GM23338 (cell line): ENCODE measurements at regions not wholly inside any gene's neighbourhood (a gene's known extent, or its start where the extent isn't known, plus 50 kb on each side); places are given as distances from the start of the nearest gene placed in this dataset.
"Not testable (repeated sequence)": the region's sequence is repeated elsewhere in the genome, so short reads cannot be mapped to it uniquely, and the experiment has no call there.

ENCODE experiments used
- ATAC-seq: fragments of 200-7000 bp; cut with Tn5 transposase; 3 replicates; pipeline ENCODE4 v1.9.1; 2020
- DNase-seq: peaks from one replicate; pipeline ENCODE4 v3.0.0-alpha.2; 2015; ENCODE audit warnings: low spot score
- H2AFZ ChIP-seq: fragments of 200-600 bp; sonication (generic); 2 replicates; pipeline ENCODE4 v1.8.0; 2016; ENCODE audit warnings: antibody characterized with exemption, mild to moderate bottlenecking, moderate library complexity
- H3F3A ChIP-seq: fragments of 200-600 bp; sonication (generic); replicated peaks from 2 replicates; pipeline ENCODE4 v1.8.0; 2017; ENCODE audit warnings: antibody characterized with exemption, mixed run types, low read depth
- H3K27ac ChIP-seq: fragments of 200-600 bp; sonication (generic); 2 replicates; pipeline ENCODE4 v1.6.1; 2016; ENCODE audit warnings: low read depth
- H3K27me3 ChIP-seq: fragments of 200-600 bp; sonication (generic); 2 replicates; pipeline ENCODE4 v1.8.0; 2016; ENCODE audit warnings: mild to moderate bottlenecking, mixed run types, moderate library complexity; ENCODE audit not compliant: insufficient read depth
- H3K36me3 ChIP-seq: fragments of 200-600 bp; sonication (generic); 2 replicates; pipeline ENCODE4 v1.8.0; 2016; ENCODE audit warnings: mild to moderate bottlenecking; ENCODE audit not compliant: insufficient read depth
- H3K4me1 ChIP-seq: fragments of 200-600 bp; sonication (generic); 2 replicates; pipeline ENCODE4 v1.8.0; 2016; ENCODE audit warnings: mild to moderate bottlenecking, moderate library complexity; ENCODE audit not compliant: insufficient read depth
- H3K4me2 ChIP-seq: fragments of 200-600 bp; sonication (generic); 2 replicates; pipeline ENCODE4 v1.7.1; 2017; ENCODE audit warnings: mixed run types
- H3K4me3 ChIP-seq: fragments of 200-600 bp; sonication (generic); 2 replicates; pipeline ENCODE4 v1.6.1; 2016; ENCODE audit warnings: mixed run types
- H3K79me2 ChIP-seq: fragments of 200-600 bp; sonication (generic); replicated peaks from 2 replicates; pipeline ENCODE4 v1.8.0; 2017; ENCODE audit warnings: mild to moderate bottlenecking; ENCODE audit not compliant: insufficient read depth
- H3K9me2 ChIP-seq: fragments of 200-600 bp; sonication (generic); 2 replicates; pipeline ENCODE4 v1.8.0; 2017; ENCODE audit not compliant: insufficient read depth
- H4K20me1 ChIP-seq: fragments of 200-600 bp; sonication (generic); replicated peaks from 2 replicates; pipeline ENCODE4 v1.8.0; 2017; ENCODE audit warnings: mild to moderate bottlenecking; ENCODE audit not compliant: insufficient read depth
- H3K27ac Mint-ChIP-seq: 2 replicates; pipeline ENCODE4 v1.8.0; 2020; ENCODE audit warnings: inconsistent platforms, mild to moderate bottlenecking, moderate library complexity, mixed read lengths
- H3K27me3 Mint-ChIP-seq: 3 replicates; pipeline ENCODE4 v1.8.0; 2022; ENCODE audit warnings: low read depth, mild to moderate bottlenecking, moderate library complexity, mixed read lengths, inconsistent platforms; ENCODE audit not compliant: insufficient read depth, poor library complexity
- H3K36me3 Mint-ChIP-seq: 3 replicates; pipeline ENCODE4 v1.8.0; 2021; ENCODE audit warnings: low read depth, mild to moderate bottlenecking, inconsistent platforms, moderate library complexity, mixed read lengths
- H3K4me1 Mint-ChIP-seq: 3 replicates; pipeline ENCODE4 v1.8.0; 2020; ENCODE audit warnings: mild to moderate bottlenecking, inconsistent platforms, mixed read lengths
- H3K4me3 Mint-ChIP-seq: 3 replicates; pipeline ENCODE4 v1.8.0; 2021; ENCODE audit warnings: moderate library complexity, mild to moderate bottlenecking, inconsistent platforms, mixed read lengths
- H3K9me3 Mint-ChIP-seq: 3 replicates; pipeline ENCODE4 v1.8.0; 2020; ENCODE audit warnings: moderate library complexity, mild to moderate bottlenecking, inconsistent platforms, mixed read lengths
- CREB1 ChIP-seq: fragments of 250-450 bp; sonication (Bioruptor Pico); IDR thresholded peaks from 2 replicates; pipeline ENCODE4 v1.5.0; 2020; ENCODE audit warnings: low read depth, mild to moderate bottlenecking, moderate library complexity
- ETS1 ChIP-seq: IDR thresholded peaks from 2 replicates; pipeline ENCODE4 v1.6.1; 2016; ENCODE audit warnings: antibody characterized with exemption
- EZH2 ChIP-seq: fragments of 200-600 bp; sonication (generic); IDR thresholded peaks from one replicate; pipeline ENCODE4 v1.8.0; 2017; ENCODE audit warnings: antibody characterized with exemption, mild to moderate bottlenecking, low read depth; ENCODE audit not compliant: unreplicated experiment
- EZH2phosphoT487 ChIP-seq: fragments of 200-600 bp; sonication (generic); IDR thresholded peaks from one replicate; pipeline ENCODE4 v1.8.1; 2018; ENCODE audit warnings: antibody characterized with exemption; ENCODE audit not compliant: unreplicated experiment
- JUNB ChIP-seq: IDR thresholded peaks from one replicate; pipeline ENCODE4 v1.6.1; 2016; ENCODE audit warnings: antibody characterized with exemption; ENCODE audit not compliant: unreplicated experiment
- NANOG ChIP-seq: IDR thresholded peaks from 2 replicates; pipeline ENCODE4 v1.6.1; 2016; ENCODE audit warnings: antibody characterized with exemption, borderline replicate concordance
- POLR2AphosphoS5 ChIP-seq: IDR thresholded peaks from 2 replicates; pipeline ENCODE4 v1.6.1; 2016; ENCODE audit warnings: antibody characterized with exemption, low read depth
- REST ChIP-seq: IDR thresholded peaks from one replicate; pipeline ENCODE4 v1.6.1; 2018; ENCODE audit warnings: antibody characterized with exemption; ENCODE audit not compliant: unreplicated experiment
- STAT1 ChIP-seq: IDR thresholded peaks from one replicate; pipeline ENCODE4 v1.6.1; 2016; ENCODE audit warnings: antibody characterized with exemption; ENCODE audit not compliant: unreplicated experiment
- ZNF114 ChIP-seq: fragments of 250-450 bp; sonication (Bioruptor Pico); IDR thresholded peaks from 2 replicates; pipeline ENCODE4 v1.5.0; 2020; ENCODE audit warnings: mild to moderate bottlenecking, moderate library complexity
- ZNF331 ChIP-seq: fragments of 250-450 bp; sonication (Bioruptor Pico); IDR thresholded peaks from 2 replicates; pipeline ENCODE4 v1.5.0; 2020; ENCODE audit warnings: low read depth, mild to moderate bottlenecking, moderate library complexity

- H3K27ac ChIP-seq, H3K36me3 ChIP-seq, H3K4me2 ChIP-seq, H3K27ac Mint-ChIP-seq, H3F3A ChIP-seq, H3K9me2 ChIP-seq, H2AFZ ChIP-seq, H3K27me3 Mint-ChIP-seq, DNase-seq, H3K36me3 Mint-ChIP-seq, ATAC-seq, H4K20me1 ChIP-seq, H3K9me3 Mint-ChIP-seq, H3K79me2 ChIP-seq, H3K4me3 ChIP-seq, H3K27me3 ChIP-seq, H3K4me3 Mint-ChIP-seq: not testable (repeated sequence)
- peaks cover 16% of the 10 kb centered on the region for H3K4me1 ChIP-seq
- H3K4me1 Mint-ChIP-seq, result peaks cover 12% of the 10 kb centered on the region
Measured at GRCh38 chr13:68892596-68892995, 1215.0 kb upstream of the ATXN8OS start.

- H3K27ac ChIP-seq, H3K4me1 Mint-ChIP-seq, H4K20me1 ChIP-seq, H3K27ac Mint-ChIP-seq, ATAC-seq, H3F3A ChIP-seq, DNase-seq, H3K9me2 ChIP-seq, H3K4me2 ChIP-seq, H3K4me3 Mint-ChIP-seq, H3K27me3 Mint-ChIP-seq, H3K79me2 ChIP-seq, H3K36me3 ChIP-seq, H3K4me3 ChIP-seq, H3K36me3 Mint-ChIP-seq, H3K4me1 ChIP-seq, H3K27me3 ChIP-seq, H3K9me3 Mint-ChIP-seq: not testable (repeated sequence)
- H2AFZ ChIP-seq, result 0 out of 2 replicates have a peak overlapping the region, but pooled peaks have one; percentile 28
Measured at GRCh38 chr13:68890101-68890500, 1217.5 kb upstream of the ATXN8OS start.

GRCh38 chr13:68888832-68889231 lies 1218.8 kb upstream of the ATXN8OS start:
- H2AFZ ChIP-seq, result no peak overlapping the region
- no peak overlapping the region for H3K4me2 ChIP-seq
- DNase-seq, result no peak
- TF ChIP-seq EZH2phosphoT487, result no peak
- no peak for TF ChIP-seq ZNF331 (CRISPR knock-in tag)
- no peak for TF ChIP-seq ETS1
- TF ChIP-seq NANOG, result no peak
- TF ChIP-seq ZNF114 (CRISPR knock-in tag), result no peak
- TF ChIP-seq CREB1 (CRISPR knock-in tag), result no peak
- TF ChIP-seq JUNB, result no peak
- no peak for TF ChIP-seq EZH2
- no peak for TF ChIP-seq REST
- no peak for TF ChIP-seq STAT1
- no peak for TF ChIP-seq POLR2AphosphoS5
- H3K4me1 ChIP-seq, result peaks cover 5% of the 10 kb centered on the region; the same call in 1 of the 2 replicates
- H3K4me3 ChIP-seq, result no peak overlapping the region
- H3K9me2 ChIP-seq, result 0 out of 2 replicates have a peak, but pooled peaks cover 4% of the 10 kb centered on the region
- peaks cover 2% of the 10 kb centered on the region for H3K27me3 Mint-ChIP-seq
- H3K4me1 Mint-ChIP-seq, result peaks cover 6% of the 10 kb centered on the region; the same call in 1 of the 3 replicates
- ATAC-seq, result no peak
- H3K27ac Mint-ChIP-seq, result peak overlapping the region; percentile 30; the same call in 1 of the 2 replicates
- H3F3A ChIP-seq, result no peaks in the 10 kb centered on the region
- H4K20me1 ChIP-seq, result no peaks in the 10 kb centered on the region
- H3K4me3 Mint-ChIP-seq, result no peak overlapping the region
- no peaks in the 10 kb centered on the region for H3K9me3 Mint-ChIP-seq
- H3K79me2 ChIP-seq, result no peaks in the 10 kb centered on the region
- no peaks in the 10 kb centered on the region; the same call in 1 of the 3 replicates for H3K36me3 Mint-ChIP-seq
- no peaks in the 10 kb centered on the region for H3K27me3 ChIP-seq
- H3K27ac ChIP-seq, result no peak overlapping the region
- no peaks in the 10 kb centered on the region for H3K36me3 ChIP-seq
